ENCODE measurements at regions not wholly inside any gene's neighbourhood (a gene's known extent, or its start where the extent isn't known, plus 50 kb on each side); places are given as distances from the start of the nearest gene placed in this dataset.

GRCh38 chr9:71363286-71363961, 242.0 kb upstream of the TRPM3 start:
- no peak for TF ChIP-seq CTCF (IDR thresholded peaks at IDR 0.05)
- no peak for TF ChIP-seq POLR2AphosphoS5 (IDR thresholded peaks at IDR 0.05)
- no peak for TF ChIP-seq EP300 (IDR thresholded peaks at IDR 0.05)
- TF ChIP-seq POLR2A (IDR thresholded peaks at IDR 0.05), result no peak
- ATAC-seq (ENCODE audit: low FRiP score in 2 of 2) (no peak), DNase-seq (no peak)
- H3K36me3 ChIP-seq, result no peaks in the 10 kb centered on the region
- no peak overlapping the region for H3K4me3 ChIP-seq
- no peaks in the 10 kb centered on the region for H3K27me3 ChIP-seq
- H3K4me1 ChIP-seq, result no peaks in the 10 kb centered on the region
- 77 to 81% methylated on average over 4 of the region's 4 CpGs for WGBS, 2 donors
- no peaks in the 10 kb centered on the region for H3K9me3 ChIP-seq
- no peak overlapping the region for H3K27ac ChIP-seq

GRCh38 chr9:71361357-71361756, 239.9 kb upstream of the TRPM3 start:
- DNase-seq, result no peak
- no peaks in the 10 kb centered on the region for H3K27me3 ChIP-seq
- 79 to 81% methylated on average over 2 of the region's 2 CpGs for WGBS, 2 donors
- H3K27ac ChIP-seq, result no peak overlapping the region
- no peaks in the 10 kb centered on the region for H3K36me3 ChIP-seq
- TF ChIP-seq POLR2A (IDR thresholded peaks at IDR 0.05) (no peak), POLR2AphosphoS5 (IDR thresholded peaks at IDR 0.05) (no peak), EP300 (IDR thresholded peaks at IDR 0.05) (no peak), CTCF (IDR thresholded peaks at IDR 0.05) (no peak)
- no peak for ATAC-seq (ENCODE audit: low FRiP score in 2 of 2)
- no peaks in the 10 kb centered on the region for H3K9me3 ChIP-seq
- no peaks in the 10 kb centered on the region for H3K4me1 ChIP-seq
- H3K4me3 ChIP-seq, result no peak overlapping the region

GRCh38 chr9:71357346-71357745, 235.9 kb upstream of the TRPM3 start:
- H3K27ac ChIP-seq, result no peak overlapping the region
- DNase-seq, result no peak
- no peak for ATAC-seq (ENCODE audit: low FRiP score in 2 of 2)
- H3K9me3 ChIP-seq, result no peaks in the 10 kb centered on the region
- H3K27me3 ChIP-seq, result no peaks in the 10 kb centered on the region
- TF ChIP-seq EP300 (IDR thresholded peaks at IDR 0.05), result no peak
- no peak for TF ChIP-seq POLR2A (IDR thresholded peaks at IDR 0.05)
- TF ChIP-seq POLR2AphosphoS5 (IDR thresholded peaks at IDR 0.05), result no peak
- TF ChIP-seq CTCF (IDR thresholded peaks at IDR 0.05), result no peak
- no peaks in the 10 kb centered on the region for H3K36me3 ChIP-seq
- no peaks in the 10 kb centered on the region for H3K4me1 ChIP-seq
- 36 to 58% methylated on average over 4 of the region's 4 CpGs for WGBS, 2 donors
- H3K4me3 ChIP-seq, result no peak overlapping the region

- Histone ChIP-seq H3K36me3 (no peaks in the 10 kb centered on the region), H3K4me1 (no peaks in the 10 kb centered on the region), H3K27ac (no peak overlapping the region), H3K9me3 (no peaks in the 10 kb centered on the region), H3K4me3 (no peak overlapping the region), H3K27me3 (no peaks in the 10 kb centered on the region)
- WGBS, 2 donors, result 59 to 66% methylated on average over 4 of the region's 4 CpGs
- no peak for ATAC-seq (ENCODE audit: low FRiP score in 2 of 2)
- no peak for DNase-seq
- no peak for TF ChIP-seq CTCF (IDR thresholded peaks at IDR 0.05)
- TF ChIP-seq POLR2A (IDR thresholded peaks at IDR 0.05), result no peak
- TF ChIP-seq EP300 (IDR thresholded peaks at IDR 0.05), result no peak
- TF ChIP-seq POLR2AphosphoS5 (IDR thresholded peaks at IDR 0.05), result no peak
Measured at GRCh38 chr9:71355884-71356283, 234.5 kb upstream of the TRPM3 start.

- H3K4me3 ChIP-seq, result no peak overlapping the region
- DNase-seq (no peak), ATAC-seq (ENCODE audit: low FRiP score in 2 of 2) (no peak)
- H3K27ac ChIP-seq, result no peak overlapping the region
- no peaks in the 10 kb centered on the region for H3K4me1 ChIP-seq
- no peak for TF ChIP-seq POLR2AphosphoS5 (IDR thresholded peaks at IDR 0.05)
- no peak for TF ChIP-seq POLR2A (IDR thresholded peaks at IDR 0.05)
- no peak for TF ChIP-seq CTCF (IDR thresholded peaks at IDR 0.05)
- TF ChIP-seq EP300 (IDR thresholded peaks at IDR 0.05), result no peak
- H3K9me3 ChIP-seq, result no peaks in the 10 kb centered on the region
- H3K27me3 ChIP-seq, result no peaks in the 10 kb centered on the region
- no peaks in the 10 kb centered on the region for H3K36me3 ChIP-seq
- WGBS, 2 donors, result 85 to 86% methylated on average over 2 of the region's 2 CpGs
Measured at GRCh38 chr9:71353720-71354119, 232.3 kb upstream of the TRPM3 start.
